ENCODE measurements at regions not wholly inside any gene's neighbourhood (a gene's known extent, or its start where the extent isn't known, plus 50 kb on each side); places are given as distances from the start of the nearest gene placed in this dataset.

DNA sequence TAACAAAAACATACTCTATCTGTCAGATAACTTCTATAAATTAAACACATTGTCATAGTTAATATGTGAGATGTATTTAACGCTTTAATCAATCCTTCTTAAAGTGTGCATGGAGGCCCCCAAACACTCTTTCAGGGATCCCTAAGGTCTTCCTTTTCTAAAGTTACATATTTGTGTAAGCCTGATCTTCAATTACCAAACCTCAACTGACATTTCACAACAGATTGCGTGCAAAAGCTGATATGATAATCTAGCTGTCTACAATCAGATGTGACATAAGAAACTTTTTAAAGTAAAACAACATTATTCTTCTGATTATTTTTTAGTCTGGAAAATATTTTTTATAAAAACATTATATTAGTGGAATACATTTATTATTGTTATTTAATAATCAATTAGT lies 1850.4 kb downstream of the OLFM4 start:
- DNase-seq (ENCODE audit: low spot score), result no peak

DNA sequence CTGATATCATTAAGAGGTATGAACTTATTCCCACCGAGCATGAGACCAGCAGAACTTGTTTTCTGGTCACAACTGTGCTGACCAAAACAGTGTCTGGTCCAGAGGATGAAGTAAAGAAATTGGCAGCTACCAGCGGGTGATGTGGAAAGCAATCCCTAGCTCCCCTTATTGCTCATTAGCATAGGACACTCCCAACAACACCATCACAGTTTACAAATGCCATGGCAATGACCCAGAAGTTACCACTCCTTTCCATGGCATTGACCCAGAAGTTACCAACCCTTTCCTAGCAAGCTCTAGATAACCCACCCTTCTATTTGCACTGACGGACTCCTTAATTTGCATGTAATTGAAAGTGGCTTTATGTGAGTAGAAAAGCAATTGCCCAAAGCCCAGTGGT lies 1856.1 kb downstream of the OLFM4 start:
- DNase-seq (ENCODE audit: low spot score), result no peak

DNA sequence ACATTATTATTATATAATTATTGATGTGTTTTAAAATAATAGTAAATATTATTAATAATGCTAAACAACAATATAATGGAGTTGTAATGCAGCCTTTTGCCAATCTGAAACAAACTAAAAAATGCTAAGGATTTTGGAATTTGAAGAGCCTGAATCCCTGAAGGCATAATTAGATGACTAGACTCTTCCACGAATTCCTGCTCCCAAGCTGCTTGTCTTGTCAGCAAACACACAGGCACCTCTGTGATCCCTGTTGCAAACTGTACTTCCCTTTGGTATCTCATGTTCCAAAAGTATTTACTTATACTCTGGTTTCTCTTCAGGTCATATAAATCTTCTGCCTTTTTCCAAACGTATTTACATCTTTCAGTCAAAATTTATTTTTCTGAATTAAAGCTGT lies 1862.4 kb downstream of the OLFM4 start:
- no peak for DNase-seq (ENCODE audit: low spot score)

DNA sequence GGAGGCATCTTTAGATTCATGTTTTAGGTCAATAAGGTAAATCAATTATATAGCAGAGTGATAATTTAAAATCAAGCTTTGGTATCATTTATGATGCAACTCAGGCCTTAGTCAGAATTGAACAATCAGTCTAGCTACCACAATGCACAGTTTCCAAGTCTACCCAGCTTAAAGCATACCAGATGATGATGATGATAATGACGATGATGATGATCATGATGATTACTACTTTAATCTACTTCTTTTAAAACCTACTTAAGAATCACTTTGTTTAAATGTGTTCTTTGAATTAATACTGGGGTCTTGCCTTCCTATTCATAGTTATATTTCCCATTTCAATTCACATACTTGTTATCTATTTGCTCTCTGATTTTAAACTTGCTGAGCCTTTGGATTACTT lies 1872.7 kb downstream of the OLFM4 start:
- no peak for DNase-seq (ENCODE audit: low spot score)

DNA sequence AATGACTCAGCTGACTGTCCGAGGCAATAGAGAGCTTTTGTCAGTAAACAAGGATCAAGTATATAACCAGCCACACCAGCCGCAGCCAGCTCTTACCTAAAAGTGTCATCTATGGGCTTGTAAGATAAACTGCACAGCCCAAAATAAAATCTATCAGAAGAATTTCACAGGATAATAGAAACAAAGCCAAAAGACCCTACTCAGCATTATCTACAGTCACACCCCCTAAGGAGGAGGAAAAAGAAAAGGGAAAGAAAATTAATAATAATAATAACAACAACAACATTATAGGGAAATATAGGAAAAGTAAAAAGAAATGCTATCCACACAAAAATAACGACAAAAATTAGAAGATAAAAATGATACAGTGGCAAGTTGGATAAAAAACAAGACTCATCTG lies 1883.8 kb downstream of the OLFM4 start:
- no peak for DNase-seq (ENCODE audit: low spot score)

DNA sequence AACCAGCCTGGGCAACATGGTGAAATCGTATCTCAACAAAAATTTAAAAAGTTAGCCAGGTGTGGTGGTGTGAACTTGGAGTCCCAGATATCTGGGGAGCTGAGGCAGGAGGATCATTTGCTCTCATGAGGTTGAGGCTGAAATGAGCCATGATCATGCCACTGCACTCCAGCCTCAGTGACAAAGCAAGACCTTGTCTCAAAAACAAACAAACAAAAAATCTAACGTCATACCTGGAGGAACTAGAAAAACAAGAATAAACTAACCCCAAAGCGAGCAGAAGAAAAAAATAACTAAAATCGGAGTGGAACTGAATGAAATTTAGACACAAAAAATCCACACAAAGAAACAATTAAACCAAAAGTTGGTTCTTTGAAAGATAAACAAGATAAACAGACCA lies 1885.1 kb downstream of the OLFM4 start:
- no peak for DNase-seq (ENCODE audit: low spot score)

DNA sequence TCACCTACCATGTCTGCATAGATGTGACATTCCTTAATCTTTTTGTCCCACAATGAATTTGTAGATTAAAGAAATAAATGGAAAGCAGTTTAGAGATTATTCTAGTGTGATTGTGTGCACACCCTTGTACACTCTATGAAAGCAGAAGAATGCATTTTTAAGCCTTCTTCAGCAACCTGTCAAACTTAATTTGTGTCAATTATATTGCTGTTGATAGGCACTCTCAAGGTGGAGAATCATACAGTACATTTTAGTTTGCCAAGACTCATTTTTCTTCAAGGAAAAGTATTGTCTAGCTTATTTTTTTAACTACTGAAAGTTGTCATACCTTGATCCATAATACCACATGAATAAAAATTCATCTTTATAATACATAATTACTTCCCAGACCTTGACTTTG lies 1898.9 kb downstream of the OLFM4 start:
- no peak for DNase-seq (ENCODE audit: low spot score)

DNA sequence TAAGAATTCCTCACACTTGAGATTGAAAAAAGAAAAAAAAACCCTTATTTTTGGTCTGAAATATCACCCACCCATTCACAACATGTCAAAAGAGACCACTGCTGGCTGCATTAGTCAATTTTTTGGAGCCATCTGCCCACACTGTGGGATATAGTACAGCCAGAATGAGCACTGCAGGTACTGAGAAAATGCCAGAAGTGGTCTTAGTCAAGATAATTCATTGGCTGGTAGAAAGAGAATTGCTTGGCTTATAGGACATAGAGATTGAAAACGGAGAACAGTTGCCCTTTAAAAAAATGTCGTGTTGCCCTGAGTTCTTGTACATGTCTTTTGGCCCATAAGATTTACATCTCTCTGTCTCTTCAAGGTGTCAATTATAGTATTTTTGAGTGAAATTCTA lies 1899.5 kb downstream of the OLFM4 start:
- DNase-seq (ENCODE audit: low spot score), result no peak

DNA sequence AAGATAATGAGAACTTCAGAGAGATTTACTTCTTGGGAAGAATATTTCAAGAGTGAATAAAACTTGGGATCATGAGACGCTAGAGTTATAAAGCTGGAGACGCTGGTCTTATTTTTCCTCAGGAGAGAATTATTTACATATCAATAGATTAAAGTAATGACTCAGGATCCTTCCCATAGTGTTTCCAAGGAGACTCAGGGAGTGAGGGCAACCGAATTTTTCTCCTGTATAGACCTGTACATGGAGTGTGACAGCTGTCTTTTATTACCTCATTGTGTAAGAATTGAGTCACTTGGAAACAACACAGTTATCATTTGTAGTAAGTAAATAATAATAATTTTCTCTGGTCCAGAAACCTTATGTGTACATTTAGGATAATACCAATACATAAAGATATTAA lies 1905.5 kb downstream of the OLFM4 start:
- no peak for DNase-seq (ENCODE audit: low spot score)

DNA sequence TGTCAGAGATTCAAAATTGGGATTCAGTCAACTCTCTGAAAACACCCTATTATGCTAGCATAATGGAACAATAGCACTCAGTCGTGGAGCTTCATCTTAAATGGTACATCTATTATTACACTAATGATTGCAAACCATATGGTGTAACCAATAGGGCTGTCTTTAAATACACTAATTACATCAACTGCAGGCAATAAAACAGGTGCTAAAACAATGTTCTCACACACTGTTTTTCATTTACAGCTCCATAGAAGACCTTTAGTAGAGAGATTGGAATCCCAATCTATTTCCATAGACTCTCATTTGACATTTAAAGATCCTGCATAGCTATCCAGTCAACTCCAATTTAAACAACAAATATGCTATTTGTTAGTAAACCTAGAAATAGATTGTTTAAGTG lies 1917.4 kb downstream of the OLFM4 start:
- no peak for DNase-seq (ENCODE audit: low spot score)

DNA sequence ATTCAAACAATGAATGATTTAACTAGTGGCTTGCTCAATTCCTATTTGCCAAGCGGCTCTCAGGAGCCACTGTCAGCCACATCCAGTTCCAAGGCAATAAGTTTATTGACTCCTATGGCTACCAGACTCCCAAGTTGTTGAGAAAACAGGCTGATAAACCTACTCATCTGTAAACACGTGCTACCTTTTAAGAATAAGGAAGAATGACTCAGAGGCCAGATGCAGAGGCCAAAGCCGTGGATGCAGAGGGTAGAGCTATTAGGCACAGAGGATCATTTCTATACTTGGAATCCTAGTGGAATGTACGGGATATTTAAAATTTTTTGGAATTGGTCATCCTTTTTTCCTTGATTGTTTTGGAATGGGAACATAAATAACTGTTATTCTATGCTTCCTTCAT lies 1921.1 kb downstream of the OLFM4 start:
- peak; percentile 14 for DNase-seq (ENCODE audit: low spot score)

DNA sequence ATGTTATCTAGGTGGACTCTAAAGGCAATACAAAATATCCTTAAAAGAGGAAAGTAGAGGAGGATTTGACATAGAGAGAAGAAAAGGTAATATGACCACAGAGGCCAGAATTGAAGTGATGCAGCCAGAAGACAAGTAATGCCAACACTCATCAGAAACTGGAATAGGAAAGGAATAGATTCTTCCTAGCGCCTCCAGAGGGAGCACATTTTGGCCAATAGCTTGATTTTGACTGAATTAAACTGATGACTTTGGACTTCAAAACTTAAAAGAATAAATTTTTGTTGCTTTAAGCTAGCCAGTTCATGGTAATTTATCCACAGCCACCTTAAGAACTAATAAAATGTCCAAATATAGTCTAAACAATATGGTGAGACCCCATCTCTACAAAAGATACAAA lies 1921.9 kb downstream of the OLFM4 start:
- peak; percentile 2 for DNase-seq (ENCODE audit: low spot score)

DNA sequence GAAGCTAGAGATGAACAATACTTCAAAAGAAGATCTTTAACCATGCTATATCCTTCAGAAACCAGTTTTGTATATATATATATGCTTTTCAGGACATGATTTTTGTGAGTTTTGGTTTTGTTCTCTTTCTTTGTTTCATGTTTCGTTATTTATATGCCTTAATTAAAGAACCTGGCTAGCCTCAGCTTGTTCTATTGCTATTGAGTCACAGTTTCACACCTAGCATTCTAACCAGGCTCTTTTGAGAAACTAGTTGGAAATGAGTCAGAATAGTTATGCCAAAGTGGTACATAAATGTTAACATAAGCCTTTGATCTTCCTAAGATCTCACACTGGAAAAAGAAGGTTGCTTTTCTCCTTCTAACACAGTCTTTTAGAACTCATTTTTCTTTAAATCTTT lies 1925.2 kb downstream of the OLFM4 start:
- DNase-seq (ENCODE audit: low spot score), result no peak

DNA sequence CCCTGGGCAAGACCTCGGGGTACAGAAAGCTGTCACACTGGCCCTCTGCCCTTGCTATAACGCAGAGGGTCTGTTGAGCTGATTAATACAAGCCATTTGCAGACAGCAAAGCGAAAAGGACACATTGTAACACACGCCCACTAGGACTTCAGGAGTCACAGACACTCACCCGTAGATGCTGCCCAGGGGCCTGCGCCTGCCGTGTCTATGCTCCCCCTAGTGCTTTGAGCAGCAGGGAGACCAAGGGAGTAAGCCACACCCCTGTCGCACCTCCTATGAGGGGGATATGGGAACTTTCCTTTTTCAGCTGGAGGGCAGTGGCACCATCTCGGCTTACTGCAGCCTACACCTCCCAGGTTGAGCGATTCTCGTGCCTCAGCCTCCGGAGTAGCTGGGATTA lies 1930.2 kb downstream of the OLFM4 start:
- DNase-seq (ENCODE audit: low spot score), result no peak

DNA sequence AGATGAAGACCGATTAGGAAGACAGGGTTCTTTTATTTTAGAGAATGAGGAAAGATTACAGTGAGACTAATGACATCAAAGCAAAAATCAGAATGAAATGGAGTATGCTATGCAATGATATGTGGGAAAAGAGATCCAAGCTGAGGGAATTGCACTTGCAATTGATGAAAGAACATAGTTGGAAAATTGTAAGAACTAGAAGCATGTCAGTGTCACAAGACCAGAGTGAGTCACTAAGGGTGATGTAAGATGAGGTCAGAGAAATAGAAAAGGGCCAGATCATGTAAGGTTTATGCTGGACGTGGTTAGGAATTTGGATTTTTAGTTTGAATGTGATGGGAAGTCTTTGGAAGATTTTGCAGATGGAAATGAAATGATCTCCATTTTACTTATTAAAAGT lies 1937.3 kb downstream of the OLFM4 start:
- peak; percentile 62 for DNase-seq (ENCODE audit: low spot score)

DNA sequence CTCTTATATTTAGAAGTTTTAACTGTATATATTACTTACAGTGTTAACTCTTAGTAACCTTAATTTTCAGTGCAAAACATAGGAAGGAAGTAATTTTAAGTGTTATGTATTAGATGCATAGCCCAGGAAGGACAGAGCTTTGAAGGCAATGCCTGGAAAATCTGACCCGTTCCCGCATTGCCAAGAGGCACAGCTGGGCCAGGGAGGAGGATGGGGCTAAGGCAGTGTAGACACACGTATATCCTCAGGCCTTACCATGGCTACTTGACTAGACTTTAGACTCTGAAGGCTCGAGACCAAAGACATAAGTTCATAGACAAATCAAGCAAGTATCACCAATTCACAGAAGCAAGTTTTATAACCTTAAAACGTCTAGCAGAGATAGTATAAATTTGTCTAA lies 1944.2 kb downstream of the OLFM4 start:
- no peak for DNase-seq (ENCODE audit: low spot score)

DNA sequence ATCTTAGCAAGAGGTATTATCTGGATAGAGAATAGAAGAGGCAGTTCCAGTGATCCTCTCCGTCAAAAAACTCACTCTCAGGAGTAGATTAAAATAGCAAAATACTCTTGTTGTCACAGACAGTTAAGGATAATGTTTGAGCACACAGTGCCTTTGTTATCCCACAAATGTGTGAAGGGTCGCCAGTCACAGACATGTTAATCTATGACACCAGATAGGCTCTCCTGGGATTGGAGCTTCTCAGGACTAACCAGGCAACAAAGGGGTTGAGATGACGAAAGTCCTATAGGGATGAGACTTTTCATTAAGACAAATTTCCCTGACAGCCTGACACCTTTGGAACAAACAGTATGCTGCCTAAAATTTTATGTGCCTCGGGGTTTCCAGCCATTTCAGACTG lies 1947.1 kb downstream of the OLFM4 start:
- DNase-seq (ENCODE audit: low spot score), result no peak

DNA sequence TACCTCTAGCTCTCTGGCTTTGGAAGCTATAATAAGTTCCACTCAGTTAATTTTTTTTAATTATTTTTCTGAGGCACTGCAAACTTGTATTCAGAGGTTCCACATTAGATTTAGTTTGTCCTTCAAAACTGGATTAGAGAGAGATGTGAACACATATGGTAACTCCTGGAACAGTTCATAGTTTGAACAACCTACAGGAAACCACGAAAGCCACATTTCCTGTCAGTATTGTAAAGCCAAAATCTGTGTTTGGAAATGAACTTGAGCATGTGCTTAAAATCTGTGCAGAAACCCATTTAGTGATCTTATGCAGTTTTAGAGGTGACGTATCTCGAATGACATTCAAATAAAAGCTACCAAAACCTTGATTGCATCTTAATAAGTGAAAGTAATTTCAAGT lies 1952.0 kb downstream of the OLFM4 start:
- peak; percentile 6 for DNase-seq (ENCODE audit: low spot score)

DNA sequence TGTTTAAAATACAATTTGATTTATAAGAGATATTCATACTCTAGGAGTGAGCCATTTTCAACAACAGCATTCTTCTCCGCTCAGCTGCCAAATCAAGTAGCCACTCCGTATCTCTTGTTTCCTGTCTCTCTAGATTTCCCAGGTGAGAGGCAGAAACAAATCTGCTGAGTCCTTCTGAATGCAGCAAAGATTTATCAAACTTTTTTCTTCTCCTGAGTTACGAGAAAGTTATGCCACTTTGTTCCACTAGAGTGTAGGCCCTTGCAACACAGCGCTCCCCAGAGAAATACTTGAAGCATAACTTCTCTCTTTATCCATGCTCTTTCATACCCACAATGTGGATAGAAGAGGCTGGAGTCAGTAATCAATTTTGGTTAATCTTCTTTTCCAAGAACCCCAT lies 1960.8 kb downstream of the OLFM4 start:
- no peak for DNase-seq (ENCODE audit: low spot score)

DNA sequence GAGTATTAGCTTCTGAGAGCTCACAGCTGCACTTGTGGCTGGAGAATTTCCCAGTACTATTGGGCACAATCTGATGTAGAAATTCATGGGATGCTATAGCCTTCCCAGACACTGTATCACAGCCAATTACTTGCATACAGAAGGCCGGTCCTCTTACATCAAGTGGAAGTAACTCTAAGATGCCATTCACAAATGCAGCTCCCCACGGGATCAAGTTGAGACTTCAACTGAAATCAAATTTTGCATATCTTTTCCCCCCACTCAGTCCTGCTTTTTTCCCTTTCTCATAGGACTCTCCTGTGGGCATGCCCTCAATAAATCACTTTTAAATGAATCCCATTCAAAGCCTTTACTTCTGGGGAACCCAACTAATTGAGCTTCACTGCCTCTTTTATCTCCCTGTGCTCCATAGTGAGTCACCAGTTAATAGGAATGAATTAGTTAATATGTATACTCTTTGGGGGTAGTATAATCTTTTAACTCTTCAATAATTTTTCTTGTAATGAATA lies 1970.8 kb downstream of the OLFM4 start:
- no peak for DNase-seq (ENCODE audit: low spot score)

DNA sequence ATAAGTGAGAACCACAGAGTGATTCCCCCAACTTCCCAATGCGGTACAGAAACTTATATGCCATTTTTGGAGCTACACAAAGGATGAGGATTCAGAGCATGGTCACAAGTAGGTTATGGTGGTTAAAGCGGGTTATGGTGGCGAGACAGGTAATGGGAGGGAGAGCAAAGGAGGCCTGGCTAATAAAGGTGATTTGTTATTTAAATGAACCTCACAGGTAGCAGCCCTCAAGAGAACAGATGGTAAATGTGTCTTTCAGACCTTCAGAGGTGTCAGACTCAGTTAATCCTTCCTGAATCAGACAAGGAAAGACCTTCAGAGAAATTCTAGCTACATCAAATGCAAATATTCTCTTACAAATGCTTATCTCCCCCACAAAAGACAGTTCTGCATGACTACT lies 1971.4 kb downstream of the OLFM4 start:
- no peak for DNase-seq (ENCODE audit: low spot score)

DNA sequence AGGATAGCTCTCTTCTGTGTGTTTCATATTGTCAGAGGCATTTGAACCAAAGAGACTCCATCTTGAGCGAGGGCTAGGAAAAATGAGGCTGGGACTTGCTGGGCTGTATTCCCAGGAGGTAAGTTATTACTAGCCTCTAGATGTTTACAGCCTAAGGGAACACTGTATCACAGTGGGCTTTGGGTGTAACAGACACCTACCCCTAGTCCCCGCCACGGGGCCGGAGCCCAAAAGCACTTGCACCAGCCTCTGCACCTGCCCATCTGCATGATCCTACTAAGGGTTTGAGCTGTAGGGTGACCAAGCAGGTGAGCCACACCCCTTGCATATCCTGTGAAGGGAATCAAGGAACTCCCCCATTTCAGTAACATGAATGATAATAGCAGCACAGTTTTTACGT lies 1972.2 kb downstream of the OLFM4 start:
- DNase-seq (ENCODE audit: low spot score), result no peak

DNA sequence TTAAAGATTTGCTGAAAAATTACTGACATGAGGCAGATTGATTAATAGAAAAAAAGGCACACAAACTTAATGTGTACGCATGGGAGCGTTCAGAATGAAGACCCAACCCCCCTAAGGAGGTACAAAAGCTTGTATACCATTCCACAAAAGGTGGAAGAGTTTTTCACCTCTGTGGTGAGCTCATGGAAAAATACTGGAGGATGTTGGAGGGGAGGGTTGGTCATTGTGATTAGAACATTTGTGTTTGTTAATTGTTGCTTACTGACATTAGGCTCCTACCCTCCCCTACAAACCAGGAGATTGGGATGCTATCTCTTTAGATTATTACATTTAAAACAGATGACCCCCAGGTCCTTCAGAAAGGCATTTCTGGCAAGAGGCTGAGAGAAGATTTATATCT lies 1973.3 kb downstream of the OLFM4 start:
- no peak for DNase-seq (ENCODE audit: low spot score)

DNA sequence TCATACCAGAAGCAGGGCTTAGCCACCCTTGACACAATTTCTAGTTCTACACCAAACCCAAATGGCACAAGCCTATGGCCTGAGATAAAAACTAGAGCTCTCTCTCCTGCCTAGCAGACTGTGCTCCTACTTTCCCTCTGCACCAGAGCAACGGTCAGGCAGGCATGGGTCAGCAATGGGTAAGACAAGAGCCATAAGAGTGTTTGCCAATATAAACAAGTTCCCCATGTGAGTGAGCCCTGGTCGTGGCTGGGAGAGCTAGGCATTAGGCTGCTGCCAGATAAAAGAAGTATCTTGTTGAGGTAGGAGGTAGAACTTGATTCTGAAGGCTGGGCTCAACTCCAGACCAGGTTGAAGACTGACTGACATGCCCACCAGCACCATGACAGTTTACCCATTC lies 1979.1 kb downstream of the OLFM4 start:
- no peak for DNase-seq (ENCODE audit: low spot score)

DNA sequence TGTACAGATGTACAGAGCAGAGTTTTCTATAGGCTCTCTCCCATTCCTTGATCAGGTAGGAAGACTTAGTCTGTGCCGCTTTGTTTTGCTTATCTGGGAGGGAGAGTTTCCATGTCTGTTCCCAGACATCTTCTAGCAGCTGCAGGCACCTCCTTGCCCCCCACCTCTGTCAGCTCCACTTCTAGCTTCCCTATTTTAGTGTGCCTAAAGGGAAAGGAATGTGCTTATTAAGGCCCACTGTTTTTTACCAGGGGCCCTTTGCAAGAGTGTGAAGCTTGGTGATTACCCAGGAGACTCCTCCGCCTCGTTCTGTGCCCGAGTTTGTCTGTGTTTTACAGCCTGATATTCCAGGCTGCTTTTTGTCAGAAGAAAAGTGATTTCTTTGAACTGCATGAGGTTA lies 1984.4 kb downstream of the OLFM4 start:
- no peak for DNase-seq (ENCODE audit: low spot score)
